NCI-H2227 treated with DMSO at 0.1 percent for 48 hours (cell line): ENCODE measurements at regions not wholly inside any gene's neighbourhood (a gene's known extent, or its start where the extent isn't known, plus 50 kb on each side); places are given as distances from the start of the nearest gene placed in this dataset.
"Not testable (repeated sequence)": the region's sequence is repeated elsewhere in the genome, so short reads cannot be mapped to it uniquely, and the experiment has no call there.

ENCODE experiments used
- DNase-seq: peaks from one replicate; lab custom pipeline; 2025; lab: John Stamatoyannopoulos, UW

GRCh38 chr12:46547421-46548354 is 175.1 kb upstream of the SLC38A2 start:
- no peak for DNase-seq

GRCh38 chr12:46546634-46547273 is 174.2 kb upstream of the SLC38A2 start:
- DNase-seq: no peak

DNA sequence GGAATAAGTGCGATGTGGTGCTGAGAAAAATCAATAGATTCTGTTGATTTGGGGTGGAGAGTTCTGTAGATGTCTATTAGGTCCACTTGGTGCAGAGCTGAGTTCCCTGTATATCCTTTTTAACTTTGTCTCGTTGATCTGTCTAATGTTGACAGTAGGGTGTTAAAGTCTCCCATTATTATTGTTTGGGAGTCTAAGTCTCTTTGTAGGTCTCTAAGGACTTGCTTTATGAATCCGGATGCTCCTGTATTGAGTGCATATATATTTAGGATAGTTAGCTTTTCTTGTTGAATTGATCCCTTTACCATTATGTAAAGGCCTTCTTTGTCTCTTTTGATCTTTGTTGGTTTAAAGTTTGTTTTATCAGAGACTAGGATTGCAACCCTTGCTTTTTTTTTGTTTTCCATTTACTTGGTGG is 170.8 kb upstream of the SLC38A2 start:
- DNase-seq: not testable (repeated sequence)

DNA sequence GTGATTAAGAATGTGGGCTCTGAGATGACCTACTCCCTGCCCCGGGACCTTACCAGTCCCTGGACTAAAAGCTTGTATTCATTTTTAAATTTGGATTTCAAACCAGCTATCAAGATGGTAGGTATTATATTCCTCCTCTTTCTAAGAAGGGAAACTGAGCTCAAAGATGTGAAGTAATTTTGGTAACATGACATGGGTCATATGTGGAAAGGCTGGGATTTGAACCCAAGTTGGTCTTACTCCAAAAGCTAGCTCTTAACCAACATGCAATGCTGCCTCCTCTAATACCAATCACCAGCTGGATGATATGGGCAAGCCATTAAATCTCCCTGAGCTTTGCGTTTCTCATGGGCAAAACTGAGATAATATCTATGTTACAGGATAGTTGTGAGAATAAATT is 166.4 kb upstream of the SLC38A2 start:
- no peak for DNase-seq

- no peak for DNase-seq
Measured at GRCh38 chr12:46537387-46537955, 164.9 kb upstream of the SLC38A2 start.

- not testable (repeated sequence) for DNase-seq
Measured at GRCh38 chr12:46536316-46536715, 163.7 kb upstream of the SLC38A2 start.

GRCh38 chr12:46535907-46536306 is 163.3 kb upstream of the SLC38A2 start:
- DNase-seq: peak; percentile 9

DNA sequence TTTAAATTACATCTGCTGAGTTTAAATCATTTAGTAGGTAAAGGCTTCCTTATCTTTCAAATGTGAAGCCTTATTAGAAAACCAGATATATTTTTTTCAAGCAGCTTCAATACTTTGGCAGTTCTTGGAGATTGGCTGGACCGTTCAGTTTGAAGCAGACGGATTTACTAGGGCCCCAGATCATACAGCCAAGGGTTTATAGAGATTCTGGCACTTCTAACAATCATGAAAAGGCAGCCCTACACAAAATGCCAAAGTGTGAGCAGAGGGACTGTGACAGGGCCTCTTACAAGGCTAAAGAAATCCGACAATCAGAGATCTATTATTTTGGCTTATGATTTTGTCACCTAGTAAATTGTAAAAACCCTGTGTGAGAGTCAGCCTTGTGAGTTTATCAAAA is 162.8 kb upstream of the SLC38A2 start:
- DNase-seq: no peak

DNA sequence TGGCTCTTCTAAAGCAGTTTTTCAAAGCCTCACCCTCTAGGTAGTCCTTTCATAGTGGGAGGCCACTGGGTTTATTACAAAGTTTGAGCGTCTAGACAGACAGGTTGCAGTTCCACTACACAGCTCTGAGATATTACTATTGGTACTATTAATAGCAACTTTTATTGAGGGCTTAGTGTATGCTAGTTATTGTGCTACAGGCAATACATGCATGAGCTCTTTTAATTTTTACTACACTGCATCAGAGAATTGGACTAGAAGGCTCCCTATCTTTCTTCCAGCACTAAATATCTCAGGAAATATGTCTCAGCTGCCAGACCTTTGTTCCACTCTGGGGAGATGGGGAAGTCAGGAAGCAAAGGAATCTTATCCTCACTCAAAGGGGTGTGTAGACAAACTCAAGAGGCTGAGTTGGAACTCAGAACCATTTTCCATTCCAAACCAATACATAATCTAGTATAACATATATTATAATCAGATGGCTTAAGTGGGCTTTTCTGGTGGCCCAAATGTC is 161.8 kb upstream of the SLC38A2 start:
- DNase-seq: no peak

DNA sequence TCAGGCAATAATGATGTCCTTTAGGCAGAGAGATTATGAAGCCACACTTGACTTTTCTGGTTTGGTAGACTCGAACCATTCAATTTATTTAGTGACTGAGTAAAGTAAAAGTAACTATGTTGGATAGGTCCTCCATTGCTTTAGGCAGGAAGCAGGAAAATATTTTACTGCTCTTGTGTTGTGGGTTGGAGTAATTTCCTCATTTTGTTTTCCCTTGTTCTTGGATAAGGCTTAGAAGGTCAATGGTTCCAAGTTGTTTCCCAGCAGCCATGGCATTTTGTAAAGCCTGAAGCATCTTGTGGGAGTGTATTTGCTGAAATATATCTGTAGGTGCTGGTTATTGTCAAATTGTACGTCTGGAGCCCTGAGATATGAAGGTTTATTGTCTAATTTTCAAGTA is 161.2 kb upstream of the SLC38A2 start:
- DNase-seq: no peak

DNA sequence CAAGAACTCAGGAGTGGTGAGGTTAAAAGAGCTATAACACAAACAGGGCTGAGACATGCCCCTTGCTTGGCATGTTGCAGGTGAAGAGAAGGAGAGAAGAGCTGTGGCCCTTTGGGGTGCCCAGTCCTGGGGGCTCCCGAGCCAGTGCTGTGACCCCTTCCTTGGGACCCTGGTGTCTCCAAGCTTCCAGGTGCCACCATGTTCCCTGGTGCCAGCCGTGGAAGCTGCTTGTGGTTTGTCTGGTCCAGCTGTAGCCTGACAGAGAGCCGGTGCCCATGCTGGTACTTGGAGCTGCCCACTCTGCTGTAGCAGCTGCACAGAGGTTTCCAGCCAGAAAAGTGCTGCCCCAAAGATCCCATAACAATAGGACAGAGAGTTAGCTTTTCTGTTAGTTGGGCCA is 159.2 kb upstream of the SLC38A2 start:
- DNase-seq: no peak

GRCh38 chr12:46531059-46531785 is 158.6 kb upstream of the SLC38A2 start:
- no peak for DNase-seq

DNA sequence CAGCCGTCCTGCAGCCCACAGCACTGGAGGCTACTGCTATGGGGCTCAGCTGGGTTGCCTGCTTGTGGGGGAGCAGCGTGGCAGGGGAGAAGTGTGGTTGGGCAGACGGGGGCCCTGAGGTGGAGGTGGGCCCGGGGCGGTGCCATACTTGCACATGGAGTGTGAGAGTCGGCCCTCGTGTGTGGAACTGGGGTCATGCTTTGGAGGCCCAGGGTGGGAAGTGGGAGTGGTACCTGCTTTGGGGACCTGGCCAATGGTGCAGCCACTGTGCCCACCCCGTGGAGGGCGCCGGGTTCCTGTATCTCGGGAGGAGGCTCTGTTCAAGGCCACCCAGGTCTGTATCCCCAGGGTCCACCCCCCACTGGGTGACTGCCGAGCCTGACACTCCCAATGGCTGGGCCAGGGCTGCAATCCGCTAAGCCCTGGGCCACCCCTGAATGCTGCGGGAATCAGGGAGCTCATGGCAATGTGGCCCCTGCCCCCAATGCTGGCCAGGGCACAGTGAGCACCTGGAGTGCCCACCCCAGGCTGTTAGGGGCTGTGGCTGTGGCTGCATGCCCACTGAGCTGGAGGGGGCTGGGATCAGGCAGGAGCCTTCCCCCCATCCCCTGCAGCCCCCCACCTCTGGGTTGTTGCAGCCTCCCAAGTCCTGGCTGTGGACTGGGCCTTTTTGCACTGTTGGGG is 157.9 kb upstream of the SLC38A2 start:
- no peak for DNase-seq

- no peak for DNase-seq
Measured at GRCh38 chr12:46526233-46526632, 153.7 kb upstream of the SLC38A2 start.

DNA sequence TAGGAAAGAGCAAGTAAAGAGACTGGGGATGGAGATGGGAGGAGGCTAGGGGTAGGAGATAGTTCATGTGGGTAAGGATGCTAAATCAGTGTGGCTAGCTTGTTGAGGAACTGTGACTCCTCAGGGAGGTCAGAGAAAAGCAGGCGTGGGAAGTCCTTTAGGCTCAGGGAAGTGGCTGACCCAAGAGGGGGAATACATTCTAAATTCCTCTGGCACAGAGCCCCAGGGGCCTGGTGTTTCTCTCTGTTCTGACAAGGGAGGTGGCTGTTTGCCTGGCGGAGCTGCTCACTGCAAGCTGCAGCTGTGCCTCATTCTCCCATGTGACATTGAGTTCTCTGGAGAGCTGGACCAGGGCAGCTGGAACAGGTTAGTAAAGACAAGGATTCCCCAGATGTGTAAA is 152.2 kb upstream of the SLC38A2 start:
- DNase-seq: no peak

GRCh38 chr12:46523863-46524770 is 151.5 kb upstream of the SLC38A2 start:
- DNase-seq: no peak

DNA sequence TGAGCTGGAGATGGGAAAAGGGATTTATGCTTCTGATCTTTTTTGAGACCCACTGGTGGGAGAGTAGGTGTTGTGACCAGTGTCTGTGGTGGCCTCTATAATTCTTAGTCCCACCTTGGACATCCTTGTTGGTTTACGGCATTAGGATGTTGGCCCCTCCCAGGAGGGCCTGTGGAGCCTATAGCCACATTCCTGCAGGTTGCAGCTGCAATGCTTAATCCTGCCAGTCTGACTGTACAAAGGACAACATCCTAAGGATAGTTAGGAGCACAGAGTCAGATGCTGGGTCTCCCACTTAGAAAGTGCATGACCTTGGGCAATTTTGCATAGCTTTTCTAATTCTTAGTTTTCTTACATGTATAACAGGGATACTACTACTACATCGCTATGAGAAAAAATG is 150.9 kb upstream of the SLC38A2 start:
- DNase-seq: no peak

GRCh38 chr12:46522071-46522470 is 149.5 kb upstream of the SLC38A2 start:
- DNase-seq: no peak

DNA sequence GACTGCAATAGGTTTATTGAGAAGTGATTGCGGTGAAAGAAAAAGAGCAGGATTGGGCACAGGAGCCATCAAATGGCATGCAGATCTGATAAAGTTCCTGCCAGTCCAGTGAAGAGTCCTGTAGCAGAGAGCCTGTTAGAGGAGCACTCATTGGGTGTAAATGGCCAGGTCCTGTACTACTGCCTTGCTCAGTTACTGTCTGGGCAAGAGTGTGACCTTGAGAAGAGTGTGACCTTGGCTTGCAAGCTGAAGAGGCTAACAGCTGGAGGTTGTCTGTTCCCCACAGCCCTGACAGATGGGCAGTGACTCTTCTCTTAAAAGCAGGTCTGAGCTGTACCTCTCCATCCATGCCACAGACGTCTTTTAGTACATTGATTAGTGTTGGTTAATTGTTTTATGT is 148.6 kb upstream of the SLC38A2 start:
- no peak for DNase-seq

- no peak for DNase-seq
Measured at GRCh38 chr12:46519407-46519806, 146.8 kb upstream of the SLC38A2 start.
